ENCODE measurements at regions not wholly inside any gene's neighbourhood (a gene's known extent, or its start where the extent isn't known, plus 50 kb on each side); places are given as distances from the start of the nearest gene placed in this dataset.

- no peaks in the 10 kb centered on the region for H3K4me1 ChIP-seq (ENCODE audit: control insufficient read depth in 1 of 2, insufficient read depth in 1 of 2, low read depth in 1 of 2, low read length in 1 of 2)
- peaks cover 12% of the 10 kb centered on the region for H3K27me3 ChIP-seq
- no peaks in the 10 kb centered on the region for H3K36me3 ChIP-seq
- H3K9me3 ChIP-seq: no peaks in the 10 kb centered on the region
- no peak overlapping the region for H3K4me3 ChIP-seq (ENCODE audit: low read depth in 1 of 2, low read length in 1 of 2)
- no peak overlapping the region for H3K27ac ChIP-seq
- TF ChIP-seq CTCF (IDR thresholded peaks at IDR 0.05): no peak
Observed at GRCh38 chr11:119493712-119494111, 70.7 kb upstream of the THY1 start.

GRCh38 chr11:119491753-119492510, 69.0 kb upstream of the THY1 start:
- no peak for TF ChIP-seq CTCF (IDR thresholded peaks at IDR 0.05)
- no peaks in the 10 kb centered on the region for H3K27me3 ChIP-seq

GRCh38 chr11:119490253-119491006, 67.5 kb upstream of the THY1 start:
- H3K27me3 ChIP-seq: no peaks in the 10 kb centered on the region
- no peak overlapping the region for H3K4me3 ChIP-seq (ENCODE audit: low read depth in 1 of 2, low read length in 1 of 2)
- H3K4me1 ChIP-seq (ENCODE audit: control insufficient read depth in 1 of 2, insufficient read depth in 1 of 2, low read depth in 1 of 2, low read length in 1 of 2): no peaks in the 10 kb centered on the region
- H3K27ac ChIP-seq: no peak overlapping the region
- TF ChIP-seq CTCF (IDR thresholded peaks at IDR 0.05): no peak
- no peaks in the 10 kb centered on the region for H3K9me3 ChIP-seq
- H3K36me3 ChIP-seq: no peaks in the 10 kb centered on the region

More at GRCh38 chr11:119491753-119492510, 69.0 kb upstream of the THY1 start:
- no peaks in the 10 kb centered on the region for H3K9me3 ChIP-seq
- no peaks in the 10 kb centered on the region for H3K36me3 ChIP-seq
- H3K4me3 ChIP-seq (ENCODE audit: low read depth in 1 of 2, low read length in 1 of 2): no peak overlapping the region
- H3K4me1 ChIP-seq (ENCODE audit: control insufficient read depth in 1 of 2, insufficient read depth in 1 of 2, low read depth in 1 of 2, low read length in 1 of 2): no peaks in the 10 kb centered on the region
- H3K27ac ChIP-seq: no peak overlapping the region

GRCh38 chr11:119489087-119489486, 66.1 kb upstream of the THY1 start:
- no peak overlapping the region for H3K4me3 ChIP-seq (ENCODE audit: low read depth in 1 of 2, low read length in 1 of 2)
- H3K4me1 ChIP-seq (ENCODE audit: control insufficient read depth in 1 of 2, insufficient read depth in 1 of 2, low read depth in 1 of 2, low read length in 1 of 2): no peaks in the 10 kb centered on the region
- no peak overlapping the region for H3K27ac ChIP-seq
- no peaks in the 10 kb centered on the region for H3K36me3 ChIP-seq
- H3K27me3 ChIP-seq: no peaks in the 10 kb centered on the region
- H3K9me3 ChIP-seq: no peaks in the 10 kb centered on the region
- no peak for TF ChIP-seq CTCF (IDR thresholded peaks at IDR 0.05)

- H3K36me3 ChIP-seq: no peaks in the 10 kb centered on the region
- H3K27me3 ChIP-seq: no peaks in the 10 kb centered on the region
- no peak overlapping the region for H3K4me3 ChIP-seq (ENCODE audit: low read depth in 1 of 2, low read length in 1 of 2)
- TF ChIP-seq CTCF (IDR thresholded peaks at IDR 0.05): no peak
- H3K27ac ChIP-seq: no peak overlapping the region
- no peaks in the 10 kb centered on the region for H3K9me3 ChIP-seq
- H3K4me1 ChIP-seq (ENCODE audit: control insufficient read depth in 1 of 2, insufficient read depth in 1 of 2, low read depth in 1 of 2, low read length in 1 of 2): no peaks in the 10 kb centered on the region
Observed at GRCh38 chr11:119488256-119488995, 65.5 kb upstream of the THY1 start.

Data from neutrophil (primary cell).